ENCODE measurements at regions not wholly inside any gene's neighbourhood (a gene's known extent, or its start where the extent isn't known, plus 50 kb on each side); places are given as distances from the start of the nearest gene placed in this dataset.

- Mint-ChIP-seq H3K4me3 (no peak overlapping the region), H3K9me3 (peaks cover 12% of the 10 kb centered on the region), H3K27me3 (ENCODE audit: low read depth) (no peaks in the 10 kb centered on the region), H3K4me1 (peaks cover 2% of the 10 kb centered on the region), H3K27ac (ENCODE audit: unreplicated experiment) (no peak overlapping the region), H3K36me3 (ENCODE audit: low read depth) (peaks cover 10% of the 10 kb centered on the region)
- DNase-seq (ENCODE audit: low read depth, low spot score), result no peak
- TF ChIP-seq CTCF (conservative IDR thresholded peaks at IDR 0.05), result no peak
These were observed 81.7 kb upstream of the SPTLC1 start for GRCh38 chr9:92196909-92197308.

- DNase-seq (ENCODE audit: low read depth, low spot score), result no peak
- Mint-ChIP-seq H3K4me3 (no peak overlapping the region), H3K9me3 (peaks cover 12% of the 10 kb centered on the region), H3K36me3 (ENCODE audit: low read depth) (peaks cover 10% of the 10 kb centered on the region), H3K4me1 (peaks cover 7% of the 10 kb centered on the region), H3K27ac (ENCODE audit: unreplicated experiment) (no peak overlapping the region), H3K27me3 (ENCODE audit: low read depth) (no peaks in the 10 kb centered on the region)
- no peak for TF ChIP-seq CTCF (conservative IDR thresholded peaks at IDR 0.05)
These were observed 81.2 kb upstream of the SPTLC1 start for GRCh38 chr9:92196400-92196799.

- no peak for TF ChIP-seq CTCF (conservative IDR thresholded peaks at IDR 0.05)
- DNase-seq (ENCODE audit: low read depth, low spot score), result no peak
- Mint-ChIP-seq H3K27me3 (ENCODE audit: low read depth) (peaks cover under 1% of the 10 kb centered on the region), H3K9me3 (peaks cover 4% of the 10 kb centered on the region), H3K36me3 (ENCODE audit: low read depth) (peaks cover 10% of the 10 kb centered on the region), H3K4me3 (no peak overlapping the region), H3K4me1 (peaks cover 13% of the 10 kb centered on the region), H3K27ac (ENCODE audit: unreplicated experiment) (no peak overlapping the region)
These were observed 76.6 kb upstream of the SPTLC1 start for GRCh38 chr9:92191801-92192200.

DNA sequence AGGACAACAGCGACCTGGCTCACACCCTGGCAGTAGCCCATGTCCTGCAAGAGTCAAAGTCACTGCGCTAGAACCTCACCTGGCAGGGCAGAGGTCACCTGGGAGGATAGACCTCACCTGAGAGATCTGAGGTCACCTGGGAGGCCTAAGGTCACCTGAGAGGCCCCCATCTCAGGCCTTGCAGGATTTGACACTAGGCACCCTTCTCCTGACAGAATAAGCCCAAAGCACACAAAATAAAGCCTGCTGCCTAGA lies 75.2 kb upstream of the SPTLC1 start:
- H3K36me3 Mint-ChIP-seq (ENCODE audit: low read depth), result peaks cover 4% of the 10 kb centered on the region
- H3K27me3 Mint-ChIP-seq (ENCODE audit: low read depth), result peaks cover 3% of the 10 kb centered on the region
- no peak overlapping the region for H3K4me3 Mint-ChIP-seq
- TF ChIP-seq CTCF (conservative IDR thresholded peaks at IDR 0.05), result no peak
- H3K4me1 Mint-ChIP-seq, result peaks cover 13% of the 10 kb centered on the region
- no peaks in the 10 kb centered on the region for H3K9me3 Mint-ChIP-seq
- DNase-seq (ENCODE audit: low read depth, low spot score), result no peak
- no peak overlapping the region for H3K27ac Mint-ChIP-seq (ENCODE audit: unreplicated experiment)

DNA sequence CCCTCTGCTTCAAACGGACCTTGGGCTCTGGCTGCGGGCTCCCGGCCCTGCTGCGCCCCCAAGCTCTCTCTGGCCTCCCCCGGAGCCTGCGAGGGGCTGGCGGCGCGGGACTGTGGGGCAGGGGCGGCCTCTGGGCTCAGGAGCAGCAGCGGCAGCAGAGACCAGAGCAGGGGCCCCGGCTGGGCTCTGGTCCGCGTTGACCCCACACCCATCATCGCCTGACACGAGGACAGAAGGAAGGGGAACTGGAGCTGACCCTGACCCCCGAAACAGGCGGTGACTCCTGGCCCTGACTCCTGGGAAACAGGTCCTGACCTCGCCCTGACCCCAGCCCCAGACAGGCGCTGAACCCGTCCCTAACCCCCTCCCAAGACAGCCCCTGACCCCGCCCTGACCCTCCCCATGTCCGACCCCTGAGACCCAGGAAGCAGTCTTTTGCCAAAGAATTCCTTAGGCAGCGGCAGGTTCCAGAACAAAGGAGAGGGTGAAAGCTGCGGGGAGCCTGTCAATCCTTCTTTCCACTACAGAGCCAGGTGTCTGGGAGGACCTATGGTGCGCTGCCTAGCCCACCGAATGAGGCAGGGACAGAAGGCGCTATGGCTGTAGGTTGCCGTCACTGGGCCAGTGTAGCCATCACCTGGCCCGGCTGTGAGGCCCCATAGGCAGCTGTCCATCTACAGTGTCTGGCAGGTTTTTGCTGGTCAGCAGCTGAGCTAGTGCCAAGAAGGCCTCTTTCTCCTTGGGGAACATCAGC lies 74.7 kb upstream of the SPTLC1 start:
- peaks cover 3% of the 10 kb centered on the region for H3K27me3 Mint-ChIP-seq (ENCODE audit: low read depth)
- no peak overlapping the region for H3K4me3 Mint-ChIP-seq
- DNase-seq (ENCODE audit: low read depth, low spot score), result no peak
- no peaks in the 10 kb centered on the region for H3K36me3 Mint-ChIP-seq (ENCODE audit: low read depth)
- H3K4me1 Mint-ChIP-seq, result peaks cover 13% of the 10 kb centered on the region
- no peak overlapping the region for H3K27ac Mint-ChIP-seq (ENCODE audit: unreplicated experiment)
- no peaks in the 10 kb centered on the region for H3K9me3 Mint-ChIP-seq
- TF ChIP-seq CTCF (conservative IDR thresholded peaks at IDR 0.05), result no peak

Data from neural crest cell (in vitro differentiated cells).